H1 (cell line): ENCODE measurements at regions not wholly inside any gene's neighbourhood (a gene's known extent, or its start where the extent isn't known, plus 50 kb on each side); places are given as distances from the start of the nearest gene placed in this dataset.
"Not testable (repeated sequence)": the region's sequence is repeated elsewhere in the genome, so short reads cannot be mapped to it uniquely, and the experiment has no call there.

Experiments
- CTCF ChIA-PET: fragments of 300-600 bp; sonication (Branson Sonifier 250); formaldehyde crosslinking; loops from one replicate; lab custom pipeline; 2021; ENCODE audit not compliant: partially characterized antibody; lab: Charles Lee
- POLR2A ChIA-PET: fragments of 300-600 bp; sonication (Branson Sonifier 250); formaldehyde crosslinking; loops from one replicate; lab custom pipeline; 2021; ENCODE audit warnings: inconsistent platforms; ENCODE audit not compliant: partially characterized antibody; lab: Charles Lee
- DNase-seq, 2 experiments: peaks; one replicate each; pipeline versions ENCODE4 v3.0.0 to v3.0.0-alpha.2; 2010 to 2022; ENCODE audit warnings: low spot score in 2 of 2, low read depth in 1 of 2, mixed read lengths in 1 of 2
- FAIRE-seq: peaks from 2 replicates; lab custom pipeline; 2011; peaks lifted over from hg19 to GRCh38; lab: Jason Lieb, UNC
- H2AFZ ChIP-seq: 2 replicates; pipeline ENCODE4 v1.8.1; 2012; ENCODE audit warnings: low read length, inconsistent platforms
- H2AK5ac ChIP-seq: 2 replicates; pipeline ENCODE4 v1.6.1; 2013; ENCODE audit warnings: low read depth, low read length
- H2BK120ac ChIP-seq: replicated peaks from 2 replicates; pipeline ENCODE3; 2013; ENCODE audit warnings: low read depth, low read length, inconsistent platforms
- H2BK12ac ChIP-seq: 2 replicates; pipeline ENCODE4 v1.6.1; 2013; ENCODE audit warnings: low read depth, low read length
- H2BK15ac ChIP-seq: 2 replicates; pipeline ENCODE4 v1.6.1; 2013; ENCODE audit warnings: low read length
- H2BK20ac ChIP-seq: 2 replicates; pipeline ENCODE4 v1.6.1; 2013; ENCODE audit warnings: low read length
- H2BK5ac ChIP-seq: 2 replicates; pipeline ENCODE4 v1.6.1; 2013; ENCODE audit warnings: low read depth, low read length
- H3K14ac ChIP-seq: 2 replicates; pipeline ENCODE4 v1.6.1; 2013; ENCODE audit warnings: inconsistent platforms; ENCODE audit not compliant: insufficient read length
- H3K18ac ChIP-seq: 2 replicates; pipeline ENCODE4 v1.6.1; 2013; ENCODE audit warnings: low read length; ENCODE audit errors: extremely low read depth
- H3K23ac ChIP-seq: 2 replicates; pipeline ENCODE4 v1.6.1; 2013; ENCODE audit warnings: inconsistent platforms; ENCODE audit not compliant: insufficient read length
- H3K23me2 ChIP-seq: 2 replicates; pipeline ENCODE4 v1.6.1; 2013; ENCODE audit warnings: low read depth, low read length
- H3K27ac ChIP-seq: 2 replicates; pipeline ENCODE4 v1.6.1; 2011; ENCODE audit warnings: low read depth, low read length, inconsistent platforms
- H3K27me3 ChIP-seq, 4 experiments: replicated peaks in 1 of 4; 1 replicate in 1 of 4; 2 replicates in 3 of 4; pipeline versions ENCODE4 v1.6.1 to v1.8.1; 2011 to 2013; ENCODE audit warnings: low read length in 3 of 4, mild to moderate bottlenecking in 3 of 4, inconsistent platforms in 2 of 4, mixed read lengths in 2 of 4, moderate library complexity in 1 of 4; ENCODE audit not compliant: control insufficient read depth in 3 of 4, insufficient read depth in 3 of 4; ENCODE audit errors: extremely low read depth in 1 of 4
- H3K36me3 ChIP-seq, 4 experiments: 2 replicates each; pipeline versions ENCODE4 v1.6.1 to v1.8.1; 2011 to 2013; ENCODE audit warnings: mild to moderate bottlenecking in 4 of 4, low read length in 3 of 4, moderate library complexity in 2 of 4, control low read depth in 1 of 4, inconsistent platforms in 1 of 4; ENCODE audit not compliant: insufficient read depth in 4 of 4, control insufficient read depth in 2 of 4
- H3K4ac ChIP-seq: replicated peaks from 2 replicates; pipeline ENCODE3; 2013; ENCODE audit warnings: low read length, low read depth, mixed read lengths, inconsistent platforms; ENCODE audit not compliant: insufficient read length
- H3K4me1 ChIP-seq, 4 experiments: replicated peaks in 1 of 4; 1 replicate in 1 of 4; 2 replicates in 3 of 4; pipeline versions ENCODE4 v1.6.1 to v1.8.1; 2011 to 2013; ENCODE audit warnings: low read length in 3 of 4, inconsistent platforms in 2 of 4, mixed read lengths in 1 of 4; ENCODE audit not compliant: insufficient read depth in 4 of 4, control insufficient read depth in 3 of 4
- H3K4me2 ChIP-seq, 2 experiments: 2 replicates each; pipeline versions ENCODE4 v1.6.1 to v1.8.1; 2011 to 2013; ENCODE audit warnings: low read depth in 2 of 2, low read length in 2 of 2, control low read depth in 1 of 2, inconsistent platforms in 1 of 2, mild to moderate bottlenecking in 1 of 2; ENCODE audit not compliant: insufficient read depth in 1 of 2
- H3K4me3 ChIP-seq, 4 experiments: fragments of 200-600, 300-600 bp in 1 of 4; sonication (generic), shearing (Covaris generic), sonication (Bioruptor Twin) in 1 of 4; 2 replicates each; pipeline versions ENCODE4 v1.5.1 to v1.8.1; 2011 to 2016; ENCODE audit warnings: low read length in 4 of 4, low read depth in 3 of 4, control low read depth in 2 of 4, inconsistent platforms in 2 of 4, mild to moderate bottlenecking in 2 of 4, mixed read lengths in 1 of 4, moderate library complexity in 1 of 4; ENCODE audit not compliant: insufficient read depth in 2 of 4; ENCODE audit errors: extremely low read depth in 1 of 4
- H3K56ac ChIP-seq: replicated peaks from 2 replicates; pipeline ENCODE3; 2013; ENCODE audit warnings: low read depth, mild to moderate bottlenecking, mixed read lengths, low read length, inconsistent platforms; ENCODE audit not compliant: insufficient read length
- H3K79me1 ChIP-seq: 2 replicates; pipeline ENCODE4 v1.6.1; 2013; ENCODE audit warnings: low read depth, low read length, control low read depth
- H3K79me2 ChIP-seq, 2 experiments: 2 replicates each; pipeline versions ENCODE4 v1.6.1 to v1.8.1; 2012 to 2013; ENCODE audit warnings: low read length in 2 of 2, mild to moderate bottlenecking in 2 of 2, inconsistent platforms in 1 of 2; ENCODE audit not compliant: insufficient read depth in 2 of 2, control insufficient read depth in 1 of 2
- H3K9ac ChIP-seq, 4 experiments: replicated peaks in 1 of 4; 1 replicate in 1 of 4; 2 replicates in 3 of 4; pipeline versions ENCODE4 v1.6.1 to v1.8.1; 2011 to 2013; ENCODE audit warnings: low read depth in 3 of 4, low read length in 3 of 4, control low read depth in 2 of 4, mild to moderate bottlenecking in 2 of 4, moderate library complexity in 2 of 4, inconsistent platforms in 1 of 4; ENCODE audit errors: extremely low read depth in 1 of 4
- H3K9me3 ChIP-seq, 2 experiments: 2 replicates each; pipeline versions ENCODE4 v1.6.1 to v1.8.1; 2012 to 2013; ENCODE audit warnings: mild to moderate bottlenecking in 2 of 2, moderate library complexity in 2 of 2, control low read depth in 1 of 2, inconsistent platforms in 1 of 2, low read depth in 1 of 2, low read length in 1 of 2, mixed read lengths in 1 of 2; ENCODE audit not compliant: insufficient read depth in 2 of 2
- H4K20me1 ChIP-seq, 2 experiments: replicated peaks in 1 of 2; 2 replicates each; pipeline versions ENCODE3 to v1.8.1; 2011 to 2013; ENCODE audit warnings: inconsistent platforms in 2 of 2, low read length in 2 of 2, mild to moderate bottlenecking in 1 of 2; ENCODE audit not compliant: insufficient read depth in 2 of 2, control insufficient read depth in 1 of 2
- H4K5ac ChIP-seq: 2 replicates; pipeline ENCODE4 v1.6.1; 2013; ENCODE audit warnings: low read length, low read depth, mixed read lengths, inconsistent platforms; ENCODE audit not compliant: insufficient read length
- H4K8ac ChIP-seq: 2 replicates; pipeline ENCODE4 v1.8.0; 2013; ENCODE audit warnings: mild to moderate bottlenecking, moderate library complexity, low read length, inconsistent platforms; ENCODE audit not compliant: insufficient read depth; ENCODE audit errors: extremely low read depth
- H4K91ac ChIP-seq: replicated peaks from 2 replicates; pipeline ENCODE3; 2013; ENCODE audit warnings: low read length, mixed read lengths, inconsistent platforms; ENCODE audit not compliant: insufficient read length
- BRCA1 ChIP-seq: IDR thresholded peaks from 2 replicates; pipeline ENCODE4 v1.6.1; 2012; ENCODE audit warnings: low read depth, low read length, improper control_type of control experiment
- RAD21 ChIP-seq, 2 experiments: IDR thresholded peaks in 1 of 2; conservative IDR thresholded peaks in 1 of 2; 2 replicates each; pipeline ENCODE4 v1.6.1; 2011; ENCODE audit warnings: low read depth in 2 of 2, low read length in 2 of 2, improper control_type of control experiment in 1 of 2, inconsistent platforms in 1 of 2, mild to moderate bottlenecking in 1 of 2, moderate library complexity in 1 of 2
- YY1 ChIP-seq: IDR thresholded peaks from 2 replicates; pipeline ENCODE4 v1.6.1; 2011; ENCODE audit warnings: low read depth, mild to moderate bottlenecking, low read length

DNA sequence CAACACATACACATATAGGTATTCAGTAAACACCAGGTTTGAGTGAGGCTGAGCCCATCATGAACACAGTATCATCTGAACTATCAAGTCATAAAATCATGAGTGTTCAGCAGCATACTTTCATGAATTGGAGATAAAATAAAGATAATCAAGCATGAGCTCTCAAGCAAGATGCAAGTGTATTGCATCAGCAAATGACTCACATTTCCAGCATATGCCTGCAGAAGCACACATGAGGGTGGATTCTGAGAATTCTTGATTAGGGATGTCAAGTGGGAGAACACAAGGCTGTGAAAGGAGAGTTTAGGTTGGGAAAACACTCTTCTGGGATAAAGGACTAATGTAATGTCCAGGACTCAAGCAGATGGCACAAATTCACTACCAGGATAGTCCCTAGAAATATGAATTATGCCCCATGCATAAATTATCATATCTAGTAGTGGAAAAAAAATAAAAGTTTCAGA is 299.2 kb downstream of the SRGAP2C start:
- H4K5ac ChIP-seq, result no peak overlapping the region
- no peaks in the 10 kb centered on the region for H3K23me2 ChIP-seq
- no peak overlapping the region for H3K27ac ChIP-seq
- no peaks in the 10 kb centered on the region for H3K4me1 ChIP-seq
- TF ChIP-seq BRCA1, result no peak
- TF ChIP-seq YY1, result no peak
- TF ChIP-seq RAD21 (IDR thresholded peaks at IDR 0.05 in 1 of 2, conservative IDR thresholded peaks at IDR 0.05 in 1 of 2; ENCODE audit: low read depth in 2 of 2, low read length in 2 of 2), result no peak
- H3K18ac ChIP-seq, result no peak overlapping the region
- FAIRE-seq (no peak), DNase-seq (no peak)
- H2BK12ac ChIP-seq, result no peak overlapping the region
- no peak overlapping the region for H3K56ac ChIP-seq
- H2BK120ac ChIP-seq, result no peak overlapping the region
- no peak overlapping the region for H3K23ac ChIP-seq
- no peak overlapping the region for H4K91ac ChIP-seq
- H3K27me3 ChIP-seq, result no peaks in the 10 kb centered on the region
- no peak overlapping the region for H2BK20ac ChIP-seq
- H3K79me2 ChIP-seq, result no peaks in the 10 kb centered on the region
- no peak overlapping the region for H4K8ac ChIP-seq
- H2BK15ac ChIP-seq, result no peak overlapping the region
- no peaks in the 10 kb centered on the region; a peak in 1 of 4 replicates for H3K9me3 ChIP-seq
- CTCF ChIA-PET, result no interaction called here
- H2AFZ ChIP-seq, result no peak overlapping the region
- H3K9ac ChIP-seq, result no peak overlapping the region
- H4K20me1 ChIP-seq, result no peaks in the 10 kb centered on the region
- H3K4ac ChIP-seq, result no peak overlapping the region
- no peak overlapping the region for H3K4me3 ChIP-seq
- no peak overlapping the region for H2BK5ac ChIP-seq
- H3K14ac ChIP-seq, result no peak overlapping the region
- no peak overlapping the region for H3K4me2 ChIP-seq
- no peaks in the 10 kb centered on the region for H3K79me1 ChIP-seq
- no peak overlapping the region for H2AK5ac ChIP-seq
- POLR2A ChIA-PET, result no interaction called here
- H3K36me3 ChIP-seq, result no peaks in the 10 kb centered on the region

GRCh38 chr1:121494796-121495195 is 310.0 kb downstream of the SRGAP2C start:
- H2AFZ ChIP-seq, FAIRE-seq, H3K18ac ChIP-seq, H3K4me1 ChIP-seq, H3K79me1 ChIP-seq, H3K9ac ChIP-seq, H4K20me1 ChIP-seq, POLR2A ChIA-PET, H3K4ac ChIP-seq, H2AK5ac ChIP-seq, H3K79me2 ChIP-seq, H4K8ac ChIP-seq, H3K27ac ChIP-seq, H3K27me3 ChIP-seq, H2BK15ac ChIP-seq, H2BK120ac ChIP-seq, H3K14ac ChIP-seq, DNase-seq, H3K9me3 ChIP-seq, H3K23ac ChIP-seq, H2BK12ac ChIP-seq, H3K4me3 ChIP-seq, H3K4me2 ChIP-seq, H3K56ac ChIP-seq, H3K23me2 ChIP-seq, H2BK5ac ChIP-seq, H4K91ac ChIP-seq, H4K5ac ChIP-seq, CTCF ChIA-PET, H3K36me3 ChIP-seq, H2BK20ac ChIP-seq: not testable (repeated sequence)
